Esophagus mucosa (tissue), 1 donor: ENCODE measurements at regions not wholly inside any gene's neighbourhood (a gene's known extent, or its start where the extent isn't known, plus 50 kb on each side); places are given as distances from the start of the nearest gene placed in this dataset.

Source experiments
- ATAC-seq: fragments of 200-7000 bp; cut with Tn5 transposase; one replicate; pipeline ENCODE4 v1.9.1; 2020
- donor health status: DM: yes; HTN: yes; CAD: no.

DNA sequence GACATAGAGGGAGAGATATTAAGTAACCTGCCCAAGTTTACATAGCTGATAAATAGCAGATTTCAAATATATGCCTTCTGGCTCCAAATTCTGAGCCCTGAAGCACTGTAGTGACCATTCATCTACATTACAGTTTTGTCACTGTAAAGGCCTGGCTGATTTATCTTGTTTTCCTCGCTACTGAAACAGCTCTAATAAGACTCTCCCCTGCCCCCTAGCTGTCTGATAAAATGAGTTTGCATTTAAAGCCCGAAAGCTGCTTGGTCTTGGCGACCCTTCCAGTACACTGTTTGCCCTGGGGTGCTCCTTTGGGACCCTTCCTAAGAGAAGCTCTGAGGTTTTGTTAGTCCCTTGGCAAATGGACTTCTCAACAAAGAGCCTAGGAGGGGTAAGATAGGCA, 59.7 kb upstream of the RAB11FIP2 start:
- no peak for ATAC-seq

DNA sequence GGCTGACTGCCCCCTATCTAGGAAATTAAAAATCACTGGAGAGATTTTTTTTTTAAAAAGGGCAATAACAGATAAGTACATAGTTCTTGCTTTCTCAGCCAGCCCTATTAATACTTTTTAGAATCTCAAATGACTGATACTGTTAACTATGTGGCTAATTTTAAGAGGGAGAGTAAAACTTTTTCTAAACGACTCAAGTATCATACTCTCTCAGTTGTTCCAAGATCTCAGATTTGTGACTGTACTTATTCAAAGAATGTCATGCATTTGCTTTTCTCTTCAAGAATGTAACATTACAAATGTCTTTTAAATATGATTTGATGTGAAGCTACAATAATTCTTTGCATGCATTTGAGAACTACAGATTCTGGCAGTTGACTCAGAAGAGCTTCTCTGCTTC, 55.4 kb upstream of the RAB11FIP2 start:
- no peak for ATAC-seq

DNA sequence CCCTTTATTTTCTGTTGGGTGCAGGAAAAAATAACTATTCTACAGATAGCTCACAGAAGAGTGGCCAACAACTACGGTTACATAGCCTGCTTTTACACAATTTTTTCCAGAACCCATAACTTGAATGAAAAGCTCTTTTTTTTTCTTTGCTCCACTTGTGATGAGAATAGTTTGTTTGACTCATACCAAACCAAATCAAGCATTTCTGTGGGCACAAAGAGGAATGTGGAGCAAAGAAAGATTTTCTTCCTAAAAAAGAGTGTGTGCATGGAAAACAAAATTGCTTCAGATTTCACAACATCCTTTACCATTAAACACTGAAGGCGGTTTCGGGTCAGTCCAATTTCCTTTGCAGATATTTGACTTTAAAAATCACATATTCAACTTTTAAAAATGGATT, 54.8 kb upstream of the RAB11FIP2 start:
- no peak for ATAC-seq
